HepG2 (cell line): ENCODE measurements at regions not wholly inside any gene's neighbourhood (a gene's known extent, or its start where the extent isn't known, plus 50 kb on each side); places are given as distances from the start of the nearest gene placed in this dataset.

ENCODE experiments used
- DDIT3 ChIP-seq: sonication (generic); formaldehyde crosslinking; IDR thresholded peaks from 2 replicates; pipeline ENCODE4 v1.4.0; 2020; ENCODE audit warnings: mild to moderate bottlenecking, missing genetic modification reagents
- KAT7 ChIP-seq: IDR thresholded peaks from 2 replicates; pipeline ENCODE4 v1.6.1; 2018; ENCODE audit warnings: borderline replicate concordance, missing compliant biosample characterization
- MEIS1 ChIP-seq: sonication (generic); formaldehyde crosslinking; IDR thresholded peaks from 2 replicates; pipeline ENCODE4 v1.9.0; 2021; ENCODE audit warnings: mild to moderate bottlenecking, missing genetic modification reagents, moderate library complexity, borderline replicate concordance
- NPAS2 ChIP-seq: sonication (generic); formaldehyde crosslinking; IDR thresholded peaks from 2 replicates; pipeline ENCODE4 v1.8.0; 2022; ENCODE audit warnings: mild to moderate bottlenecking, missing genetic modification reagents, borderline replicate concordance
- RERE ChIP-seq: IDR thresholded peaks from 2 replicates; pipeline ENCODE4 v1.6.1; 2016; ENCODE audit warnings: low read depth, missing genetic modification reagents, missing compliant biosample characterization
- TRIM24 ChIP-seq: sonication (generic); formaldehyde crosslinking; IDR thresholded peaks from 2 replicates; pipeline ENCODE4 v1.8.0; 2022; ENCODE audit warnings: mild to moderate bottlenecking, missing genetic modification reagents
- USF2 ChIP-seq, 2 experiments: sonication (generic) in 1 of 2; formaldehyde crosslinking in 1 of 2; IDR thresholded peaks; 2 replicates each; pipeline versions ENCODE4 v1.5.1 to v1.6.1; 2011 to 2020; ENCODE audit warnings: borderline replicate concordance in 1 of 2, low read depth in 1 of 2, low read length in 1 of 2, mild to moderate bottlenecking in 1 of 2, missing genetic modification reagents in 1 of 2, moderate library complexity in 1 of 2
- ZBTB10 ChIP-seq: sonication (generic); formaldehyde crosslinking; IDR thresholded peaks from 2 replicates; pipeline ENCODE4 v1.4.0; 2020; ENCODE audit warnings: missing genetic modification reagents, borderline replicate concordance
- ZNF414 ChIP-seq: sonication (generic); formaldehyde crosslinking; IDR thresholded peaks from 2 replicates; pipeline ENCODE4 v1.5.0; 2020; ENCODE audit warnings: missing genetic modification reagents
- ZNF609 ChIP-seq: sonication (generic); formaldehyde crosslinking; IDR thresholded peaks from 2 replicates; pipeline ENCODE4 v1.4.0; 2020; ENCODE audit warnings: mild to moderate bottlenecking, missing genetic modification reagents, borderline replicate concordance

GRCh38 chr19:28887920-28888618 is 324.9 kb downstream of the UQCRFS1 start (continued):
- TF ChIP-seq ZNF609 (CRISPR knock-in tag) (no peak), NPAS2 (CRISPR knock-in tag) (no peak), KAT7 (CRISPR knock-in tag) (no peak), DDIT3 (CRISPR knock-in tag) (no peak), RERE (CRISPR knock-in tag) (no peak), USF2 (IDR thresholded peaks at IDR 0.05; ENCODE audit: low read depth, low read length) (no peak), USF2 (CRISPR knock-in tag; IDR thresholded peaks at IDR 0.05; ENCODE audit: borderline replicate concordance) (no peak), MEIS1 (CRISPR knock-in tag) (no peak), ZBTB10 (CRISPR knock-in tag) (no peak), TRIM24 (CRISPR knock-in tag) (no peak), ZNF414 (CRISPR knock-in tag) (no peak)
